GM21367 (cell line): ENCODE measurements at regions not wholly inside any gene's neighbourhood (a gene's known extent, or its start where the extent isn't known, plus 50 kb on each side); places are given as distances from the start of the nearest gene placed in this dataset.
"Not testable (repeated sequence)": the region's sequence is repeated elsewhere in the genome, so short reads cannot be mapped to it uniquely, and the experiment has no call there.

Source experiments
- ATAC-seq: cut with Tn5 transposase; IDR thresholded peaks from one replicate; pipeline ENCODE4 v1.9.1; 2021; ENCODE audit not compliant: unreplicated experiment

GRCh38 chr1:146654763-146655162 lies 283.4 kb upstream of the NBPF12 start:
- not testable (repeated sequence) for ATAC-seq

- ATAC-seq = not testable (repeated sequence)
These were observed 292.0 kb upstream of the NBPF12 start for GRCh38 chr1:146645978-146646604.

- ATAC-seq = not testable (repeated sequence)
These were observed 296.6 kb upstream of the NBPF12 start for GRCh38 chr1:146641534-146641933.

- not testable (repeated sequence) for ATAC-seq
These were observed 297.5 kb upstream of the NBPF12 start for GRCh38 chr1:146640671-146641070.

GRCh38 chr1:146630302-146630701 lies 307.8 kb upstream of the NBPF12 start:
- ATAC-seq = not testable (repeated sequence)

- not testable (repeated sequence) for ATAC-seq
These were observed 319.5 kb upstream of the NBPF12 start for GRCh38 chr1:146618582-146618981.

GRCh38 chr1:146604681-146605080 lies 333.4 kb upstream of the NBPF12 start:
- ATAC-seq = not testable (repeated sequence)

GRCh38 chr1:146600720-146601307 lies 337.3 kb upstream of the NBPF12 start:
- ATAC-seq = not testable (repeated sequence)

- ATAC-seq = not testable (repeated sequence)
These were observed 338.2 kb upstream of the NBPF12 start for GRCh38 chr1:146599906-146600305.

- ATAC-seq = not testable (repeated sequence)
These were observed 352.4 kb upstream of the NOTCH2NLA start for GRCh38 chr1:146581229-146581628.

GRCh38 chr1:146567541-146567940 lies 338.7 kb upstream of the NOTCH2NLA start:
- not testable (repeated sequence) for ATAC-seq

- not testable (repeated sequence) for ATAC-seq
These were observed 329.2 kb upstream of the NOTCH2NLA start for GRCh38 chr1:146558032-146558431.

GRCh38 chr1:146556405-146556804 lies 327.6 kb upstream of the NOTCH2NLA start:
- not testable (repeated sequence) for ATAC-seq

GRCh38 chr1:146552414-146552813 lies 323.6 kb upstream of the NOTCH2NLA start:
- not testable (repeated sequence) for ATAC-seq

GRCh38 chr1:146548684-146549083 lies 319.9 kb upstream of the NOTCH2NLA start:
- not testable (repeated sequence) for ATAC-seq

GRCh38 chr1:146546189-146546588 lies 317.4 kb upstream of the NOTCH2NLA start:
- ATAC-seq = not testable (repeated sequence)

- ATAC-seq = not testable (repeated sequence)
These were observed 309.1 kb upstream of the NOTCH2NLA start for GRCh38 chr1:146537775-146538373.

- not testable (repeated sequence) for ATAC-seq
These were observed 307.2 kb upstream of the NOTCH2NLA start for GRCh38 chr1:146536028-146536427.

- ATAC-seq = not testable (repeated sequence)
These were observed 306.8 kb upstream of the NOTCH2NLA start for GRCh38 chr1:146535575-146535974.

GRCh38 chr1:146530958-146531357 lies 302.1 kb upstream of the NOTCH2NLA start:
- not testable (repeated sequence) for ATAC-seq

- not testable (repeated sequence) for ATAC-seq
These were observed 294.0 kb upstream of the NOTCH2NLA start for GRCh38 chr1:146522812-146523211.

- ATAC-seq = not testable (repeated sequence)
These were observed 293.5 kb upstream of the NOTCH2NLA start for GRCh38 chr1:146522345-146522744.
